HG02870 (cell line): ENCODE measurements at regions not wholly inside any gene's neighbourhood (a gene's known extent, or its start where the extent isn't known, plus 50 kb on each side); places are given as distances from the start of the nearest gene placed in this dataset.
"Not testable (repeated sequence)": the region's sequence is repeated elsewhere in the genome, so short reads cannot be mapped to it uniquely, and the experiment has no call there.

Experiments used
- ATAC-seq: cut with Tn5 transposase; IDR thresholded peaks from one replicate; pipeline ENCODE4 v1.9.1; 2021; ENCODE audit warnings: mild to moderate bottlenecking, moderate library complexity; ENCODE audit not compliant: unreplicated experiment

DNA sequence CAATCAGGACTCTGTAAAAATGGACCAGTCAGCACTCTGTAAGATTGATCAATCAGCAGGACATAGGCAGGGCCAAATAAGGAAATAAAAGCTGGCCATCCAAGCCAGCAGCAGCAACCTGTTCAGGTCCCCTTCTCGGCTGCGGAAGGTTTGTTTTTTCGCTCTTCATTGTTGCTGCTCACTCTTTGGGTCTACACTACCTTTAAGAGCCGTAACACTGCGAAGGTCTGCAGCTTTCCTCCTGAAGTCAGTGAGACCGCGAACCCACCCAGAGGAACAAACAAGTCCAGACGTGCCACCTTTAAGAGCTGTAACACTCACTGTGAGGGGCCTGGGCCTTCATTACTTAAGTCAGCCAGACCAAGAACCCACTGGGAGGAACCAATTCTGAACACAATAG, 223.2 kb upstream of the EXOC2 start:
- no peak for ATAC-seq

DNA sequence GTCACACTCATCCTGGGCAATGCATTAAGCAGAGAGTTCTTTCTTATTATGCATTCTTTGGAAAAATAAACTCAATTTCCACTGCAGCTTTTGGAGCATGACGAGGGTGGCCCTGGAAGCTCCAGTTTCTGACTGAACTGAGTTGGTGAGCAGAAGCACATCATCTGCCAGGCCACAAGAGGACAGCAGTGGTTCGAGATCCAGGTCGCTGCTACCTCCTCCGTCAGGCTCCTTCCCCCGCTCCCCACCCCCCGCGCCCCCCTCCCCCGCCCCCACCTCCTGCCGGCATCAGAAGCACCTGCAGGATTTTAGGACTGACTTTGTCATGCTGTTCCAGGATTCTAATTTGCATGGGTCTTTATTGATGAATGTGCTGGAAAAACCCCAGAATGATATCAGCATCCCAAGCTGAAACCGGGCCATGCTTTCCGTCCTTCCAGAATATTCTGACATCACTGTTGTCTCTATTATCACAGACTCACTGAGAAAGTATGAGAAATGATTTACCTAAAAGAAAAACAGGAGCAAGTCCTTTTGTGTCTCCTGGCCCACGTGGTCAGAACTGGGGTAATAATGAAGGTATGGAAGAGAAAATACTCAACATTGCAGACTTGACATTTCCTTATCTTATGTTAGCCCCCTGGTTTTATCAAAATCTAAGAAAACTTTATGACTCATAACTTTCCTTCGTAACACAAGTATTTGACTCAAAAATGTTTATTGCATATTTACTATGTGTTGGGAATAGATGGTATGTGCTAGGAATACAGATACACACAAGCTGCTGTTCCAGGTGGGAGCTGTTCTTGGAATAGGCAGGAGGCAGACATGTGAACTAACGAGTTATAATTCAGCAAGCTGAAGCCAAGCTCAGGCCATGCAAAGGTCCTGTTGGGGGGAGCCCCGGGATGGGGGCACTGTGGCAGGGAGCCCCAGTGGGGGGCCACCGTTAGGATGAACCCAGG, 220.2 kb upstream of the EXOC2 start:
- no peak for ATAC-seq

DNA sequence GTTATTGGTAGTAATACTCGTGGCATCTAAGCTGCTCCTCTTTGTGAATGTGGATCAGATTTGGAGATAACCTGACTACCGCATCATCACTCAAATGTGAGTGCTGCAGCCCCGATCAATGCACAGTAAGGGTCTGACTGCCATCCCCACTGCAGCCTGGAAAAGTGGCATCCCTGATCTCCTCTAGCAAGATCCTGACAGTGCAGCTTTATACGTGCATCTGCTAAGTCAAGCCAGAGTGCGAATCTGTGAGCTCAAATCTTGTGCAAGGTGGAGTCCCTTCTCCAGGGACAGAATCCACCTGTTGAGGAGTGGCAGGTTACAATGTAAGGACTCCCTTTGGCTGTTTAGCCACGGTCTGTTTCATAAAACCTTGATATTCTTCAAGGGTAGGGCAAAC, 215.0 kb upstream of the EXOC2 start:
- ATAC-seq, result no peak

DNA sequence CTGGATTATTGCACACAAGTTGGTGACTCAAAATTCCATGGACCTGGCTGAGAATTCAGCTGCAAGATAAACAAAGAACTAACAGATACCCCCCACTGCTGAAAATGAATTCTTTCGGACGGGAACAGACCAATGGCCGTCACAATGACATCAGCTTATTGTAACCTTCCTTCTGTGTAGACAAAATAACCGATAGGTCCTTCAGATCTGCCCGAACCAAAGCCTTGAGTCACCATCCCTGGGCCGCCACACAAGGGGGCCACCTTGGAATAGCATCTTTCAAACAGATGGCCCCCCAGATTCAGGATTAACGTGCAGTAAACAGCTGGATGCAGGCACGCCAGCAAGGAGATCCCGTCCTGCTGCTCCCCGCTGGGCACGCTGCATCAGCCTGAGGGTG, 214.0 kb upstream of the EXOC2 start:
- no peak for ATAC-seq

DNA sequence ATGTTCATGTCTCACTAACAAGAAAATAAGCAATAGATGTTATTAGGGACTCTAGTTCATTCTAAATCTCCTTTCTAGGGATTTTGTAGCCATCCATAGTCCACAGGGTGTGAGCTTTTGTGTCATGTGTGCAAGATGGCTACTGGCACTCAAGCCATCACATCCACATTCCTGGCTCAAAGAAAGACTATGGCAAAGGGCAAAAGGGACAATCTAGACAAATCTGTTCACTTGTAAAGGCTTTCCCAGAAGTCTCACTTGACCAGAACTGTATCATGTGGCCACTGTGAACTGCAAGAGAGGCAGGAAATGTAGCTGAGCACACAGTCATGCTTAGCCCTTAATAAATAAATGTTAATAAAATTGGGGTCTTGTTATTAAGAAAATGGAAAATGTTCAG, 212.6 kb upstream of the EXOC2 start:
- no peak for ATAC-seq

DNA sequence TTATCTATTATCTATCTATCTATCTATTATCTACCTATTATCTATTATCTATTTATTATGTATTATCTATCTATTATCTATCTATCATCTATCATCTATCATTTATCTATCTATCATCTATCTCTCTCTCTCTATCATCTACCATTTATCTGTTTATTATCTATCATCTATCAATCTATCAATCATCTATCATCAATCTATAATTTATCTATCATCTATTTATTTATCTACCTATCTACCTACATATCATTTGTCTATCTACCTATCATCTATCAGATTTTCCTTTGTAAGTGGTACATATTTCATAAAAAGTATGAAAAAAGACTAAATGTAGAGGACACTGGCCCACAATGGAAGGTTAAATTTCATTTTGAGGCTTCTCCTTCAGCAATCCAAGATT, 212.1 kb upstream of the EXOC2 start:
- ATAC-seq, result no peak

DNA sequence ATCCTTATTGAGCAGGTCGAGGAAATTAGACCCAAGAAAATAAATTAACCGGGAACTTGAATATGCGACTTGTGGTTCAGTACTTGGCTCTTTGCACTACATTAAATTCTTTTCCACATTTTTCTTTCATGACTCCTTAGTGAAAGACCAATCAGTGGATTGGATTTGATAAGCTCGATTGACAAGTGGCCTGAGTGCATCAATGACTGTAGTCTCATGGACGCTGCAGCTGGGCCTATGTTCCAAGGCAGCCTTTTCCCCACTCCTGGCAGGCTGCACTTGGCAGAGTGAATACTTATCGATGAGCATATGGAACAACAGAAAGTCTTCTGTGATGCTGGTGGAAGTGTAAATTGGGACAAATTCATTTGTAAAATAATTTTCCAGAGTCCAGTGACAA, 210.8 kb upstream of the EXOC2 start:
- ATAC-seq, result no peak

DNA sequence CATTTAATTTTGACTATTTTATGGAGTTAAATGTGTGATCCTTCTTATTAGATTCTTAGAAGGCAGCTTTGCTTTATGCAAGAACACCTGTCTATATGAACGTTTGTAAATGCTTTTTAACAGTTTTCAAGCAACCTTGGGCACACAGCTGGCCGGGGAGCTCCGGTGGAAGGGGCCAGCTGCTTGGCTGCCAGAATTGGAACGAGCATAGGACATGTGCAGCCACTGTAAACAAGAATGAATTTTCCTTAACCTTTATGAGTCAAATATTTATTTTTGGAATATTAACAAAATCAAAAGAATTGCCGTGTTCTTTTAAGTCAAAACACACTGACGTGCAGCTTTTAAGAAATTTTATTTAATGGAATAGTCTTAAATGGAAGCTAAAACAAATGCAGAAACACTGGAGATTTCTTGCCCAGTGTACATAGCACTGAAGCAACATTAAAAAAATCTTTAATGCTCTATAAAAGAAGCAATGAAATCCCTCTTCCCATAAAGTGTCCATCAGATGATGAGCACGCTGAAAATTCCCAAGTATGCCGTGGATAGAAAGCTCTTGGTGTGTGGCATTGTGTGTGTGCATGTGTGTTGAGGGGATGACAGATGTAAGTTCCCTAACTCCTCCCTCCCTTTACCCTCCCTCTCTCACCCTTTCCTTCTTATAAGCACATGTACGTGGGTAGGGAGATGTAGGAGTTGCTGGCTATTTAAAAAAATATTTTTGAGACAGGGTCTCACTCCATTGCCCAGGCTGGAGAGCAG, 208.9 kb upstream of the EXOC2 start:
- ATAC-seq, result no peak

DNA sequence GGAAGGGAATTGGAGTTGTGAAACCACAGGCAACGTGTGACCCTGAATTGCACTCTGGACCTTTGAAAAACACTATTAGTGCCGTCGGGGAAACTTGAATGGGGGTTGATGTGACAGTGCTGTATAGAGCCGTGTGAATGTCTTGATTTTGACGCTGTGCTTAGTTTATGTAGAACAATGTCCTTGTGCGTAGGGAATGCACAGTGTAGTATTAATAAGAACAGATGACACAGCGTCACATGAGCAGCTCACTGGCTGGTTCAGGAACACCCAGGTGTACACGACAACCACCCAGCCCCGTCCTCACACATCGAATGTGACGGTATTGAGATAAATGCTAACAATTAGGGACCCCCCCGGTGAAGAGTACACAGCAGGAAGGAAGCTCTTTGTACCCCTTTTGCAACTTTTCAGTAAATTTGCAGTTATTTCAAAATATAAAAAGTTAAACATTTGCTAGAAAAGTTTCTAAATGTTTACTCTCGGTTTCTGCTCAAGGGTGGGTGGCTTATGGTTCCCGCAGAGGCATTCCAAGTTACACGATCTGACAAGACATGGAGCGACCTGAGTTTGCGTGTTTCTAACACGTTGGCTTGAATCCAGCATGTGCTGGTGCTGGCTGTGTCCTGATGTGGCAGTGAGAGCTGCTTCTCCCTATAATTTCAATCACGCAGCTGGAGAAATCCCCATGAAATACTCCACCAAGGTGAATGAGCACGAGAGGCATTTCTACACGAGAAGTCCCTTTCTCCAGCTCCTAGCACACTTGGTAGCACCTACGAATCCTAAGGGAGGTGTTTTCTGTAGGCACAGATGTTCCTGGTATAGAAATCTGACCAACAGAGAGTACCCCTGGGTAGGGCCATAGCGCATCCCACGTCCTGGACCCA, 208.0 kb upstream of the EXOC2 start:
- no peak for ATAC-seq

DNA sequence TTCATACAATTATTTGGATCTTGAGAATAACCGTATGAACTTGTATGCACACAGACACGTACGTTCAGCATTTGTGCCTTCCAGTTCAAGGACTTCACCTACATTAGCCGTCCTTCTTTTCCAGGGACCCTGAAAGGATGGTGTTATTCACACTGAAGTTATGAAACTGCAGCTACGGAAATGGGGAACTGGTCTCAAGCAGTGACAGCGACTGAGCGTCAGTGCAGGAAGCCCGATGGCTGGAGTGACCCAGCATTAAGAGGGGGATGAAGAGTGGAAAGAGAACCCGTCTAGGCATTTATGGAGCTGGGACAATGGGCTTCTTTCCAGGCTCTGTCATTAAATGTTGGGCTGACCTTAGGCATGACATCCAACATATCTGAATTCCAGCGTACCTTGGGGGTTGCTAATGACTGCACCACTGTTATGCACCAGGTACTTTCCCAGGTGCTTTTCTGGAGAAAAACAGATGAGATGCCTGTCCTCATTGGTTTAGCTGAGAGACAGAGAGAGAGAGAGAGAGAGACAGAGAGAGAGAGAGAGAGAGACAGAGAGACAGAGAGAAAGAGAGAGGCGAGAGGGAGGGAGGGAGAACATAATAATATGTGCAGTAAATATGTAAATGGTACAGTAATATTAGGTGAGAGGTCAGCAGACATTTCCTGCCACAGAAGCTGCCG, 204.7 kb upstream of the EXOC2 start:
- no peak for ATAC-seq

DNA sequence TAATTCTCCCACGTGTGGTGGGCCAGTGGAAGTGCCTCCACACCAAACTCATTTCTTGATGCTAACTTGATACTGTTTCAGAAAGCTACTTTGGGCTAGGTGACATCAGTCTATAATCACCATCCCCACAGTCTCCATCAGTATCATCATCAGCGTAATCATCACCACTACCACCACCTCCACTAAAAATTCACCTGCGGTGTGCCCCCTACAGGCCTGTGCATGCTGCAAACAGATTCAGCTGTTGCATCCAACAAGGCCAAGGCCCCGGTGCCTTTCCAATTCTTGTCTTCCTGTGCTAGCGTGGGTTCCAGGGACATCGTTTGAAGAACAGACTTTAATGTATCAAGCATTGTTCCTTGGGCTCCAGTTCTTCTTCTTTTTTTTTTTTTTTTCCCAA, 201.3 kb upstream of the EXOC2 start:
- ATAC-seq, result no peak

DNA sequence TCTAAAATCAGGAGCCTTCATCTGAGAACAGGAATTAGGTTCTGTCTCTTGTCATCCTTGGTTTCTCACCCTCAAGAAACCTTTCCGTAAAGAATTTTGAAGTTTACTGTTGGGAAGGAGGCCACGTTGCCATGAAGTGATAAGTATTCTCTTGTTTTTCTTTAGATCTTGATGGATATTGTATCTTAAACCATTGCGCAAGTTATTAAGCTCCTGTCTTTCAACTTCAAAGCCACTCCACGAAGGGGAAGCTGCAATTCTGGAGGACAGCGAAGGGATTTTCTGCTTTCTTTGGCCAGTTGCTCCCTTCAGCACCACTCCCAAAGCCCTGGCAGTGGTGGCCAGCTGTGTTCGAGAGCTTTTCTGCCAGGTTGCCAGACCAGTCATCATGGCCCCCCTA, 198.1 kb upstream of the EXOC2 start:
- ATAC-seq, result no peak

DNA sequence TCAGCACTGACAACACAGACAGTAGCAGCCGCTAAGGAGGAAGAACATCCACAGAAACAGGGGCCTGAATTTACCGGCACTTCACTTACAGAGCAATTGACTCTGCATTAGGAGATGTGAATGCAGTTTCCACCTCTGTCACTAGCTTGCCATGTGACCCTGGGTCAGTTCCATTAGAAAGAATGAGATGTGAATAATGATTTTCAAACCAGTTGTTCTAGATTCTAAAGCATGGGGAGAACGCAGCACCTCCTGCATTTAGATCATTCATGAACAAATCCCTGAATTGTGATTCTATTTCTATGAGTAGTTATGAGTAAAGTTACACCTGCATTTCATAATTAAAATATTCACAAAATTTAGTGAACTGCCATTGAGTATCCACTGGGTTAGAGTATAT, 197.3 kb upstream of the EXOC2 start:
- ATAC-seq, result no peak

DNA sequence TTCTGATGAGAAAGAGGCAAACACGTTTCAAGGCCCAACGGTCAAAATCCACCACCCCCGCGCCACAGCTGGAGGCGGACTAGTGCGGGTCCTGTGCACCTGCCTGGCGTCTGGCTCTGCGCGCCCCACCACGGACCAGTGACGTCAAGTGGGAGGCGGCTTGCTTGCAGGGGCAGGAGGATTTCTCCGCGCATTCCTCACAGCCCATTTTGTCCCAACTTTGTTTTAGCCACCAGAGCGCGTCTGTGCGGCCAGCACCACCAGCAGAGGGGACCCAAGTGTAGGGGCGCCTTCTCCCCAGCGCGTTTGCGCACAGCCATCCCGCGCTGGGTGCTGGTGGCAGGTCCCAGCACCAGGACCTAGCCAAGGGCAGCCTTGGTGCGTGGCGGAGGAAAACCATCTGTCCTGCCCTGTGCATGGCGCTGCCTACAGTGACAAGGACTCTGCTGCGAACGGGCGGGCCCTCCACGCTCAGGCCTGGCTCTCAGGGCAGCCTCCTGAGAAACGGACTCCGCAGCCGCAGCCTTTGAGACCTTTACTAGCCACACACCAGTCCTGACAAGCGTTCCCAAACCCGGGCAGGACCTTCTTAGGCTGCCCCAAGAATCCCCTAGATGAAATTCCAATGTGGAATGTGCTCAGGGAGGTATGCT, 194.8 kb upstream of the EXOC2 start:
- no peak for ATAC-seq

DNA sequence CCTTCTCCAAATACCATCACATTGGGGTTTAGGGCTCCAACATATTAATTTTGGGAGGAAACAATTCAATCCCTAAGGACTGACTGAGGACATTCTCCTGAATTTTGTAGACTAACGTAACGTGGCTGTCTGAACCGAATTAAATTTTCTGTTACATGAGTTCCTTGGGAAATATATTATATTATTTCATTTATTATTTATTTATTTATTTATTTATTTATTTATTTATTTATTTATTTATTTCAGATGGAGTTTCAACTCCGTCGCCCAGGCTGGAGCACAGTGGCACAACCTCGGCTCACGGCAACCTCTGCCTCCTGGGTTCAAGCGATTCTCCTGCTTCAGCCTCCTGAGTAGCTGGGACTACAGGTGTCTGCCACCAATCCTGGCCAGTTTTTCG, 193.2 kb upstream of the EXOC2 start:
- ATAC-seq, result not testable (repeated sequence)

DNA sequence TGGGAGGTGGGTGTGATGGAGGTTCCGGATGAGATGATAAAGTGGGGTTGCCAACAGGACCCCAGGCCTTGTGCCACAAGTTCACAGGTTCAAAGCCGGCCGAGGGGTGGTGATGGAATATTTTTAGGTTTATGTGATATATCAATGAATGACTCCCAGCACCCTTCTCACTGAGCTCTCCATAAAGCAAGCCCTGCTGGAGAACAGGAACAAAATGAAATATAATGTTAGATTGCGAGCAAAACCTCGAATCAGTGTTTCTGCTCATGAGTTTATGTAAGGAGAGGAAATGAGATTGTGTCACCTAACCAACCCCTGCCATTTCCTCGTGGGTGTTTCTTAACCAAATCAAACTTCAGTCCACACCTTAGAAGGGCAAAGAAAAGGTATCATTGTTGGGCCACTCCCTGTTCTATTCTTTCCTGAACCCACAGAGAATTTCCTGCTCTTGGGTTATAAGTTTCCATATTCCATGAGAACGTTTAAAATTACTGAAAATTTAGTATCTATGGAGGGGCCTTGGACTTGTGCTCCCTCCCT, 192.2 kb upstream of the EXOC2 start:
- no peak for ATAC-seq

DNA sequence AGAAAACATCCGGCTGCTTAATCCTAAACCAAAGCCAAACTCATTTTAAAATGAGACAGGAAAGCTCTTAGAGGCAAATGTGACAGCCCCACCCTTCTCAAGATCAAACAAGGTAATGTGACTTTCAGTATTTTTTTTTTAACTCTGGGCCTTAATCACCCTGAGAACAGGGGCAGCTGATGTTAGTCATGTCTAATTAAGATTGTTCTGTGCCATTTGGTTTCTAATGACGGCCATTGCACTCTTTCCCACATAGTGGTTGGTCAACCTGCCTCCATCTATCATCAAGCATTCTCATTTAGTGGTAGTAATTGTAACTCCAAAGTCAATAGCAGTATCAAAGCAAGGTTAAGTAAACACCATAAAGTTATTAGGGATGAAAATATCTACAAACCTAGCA, 191.6 kb upstream of the EXOC2 start:
- no peak for ATAC-seq

DNA sequence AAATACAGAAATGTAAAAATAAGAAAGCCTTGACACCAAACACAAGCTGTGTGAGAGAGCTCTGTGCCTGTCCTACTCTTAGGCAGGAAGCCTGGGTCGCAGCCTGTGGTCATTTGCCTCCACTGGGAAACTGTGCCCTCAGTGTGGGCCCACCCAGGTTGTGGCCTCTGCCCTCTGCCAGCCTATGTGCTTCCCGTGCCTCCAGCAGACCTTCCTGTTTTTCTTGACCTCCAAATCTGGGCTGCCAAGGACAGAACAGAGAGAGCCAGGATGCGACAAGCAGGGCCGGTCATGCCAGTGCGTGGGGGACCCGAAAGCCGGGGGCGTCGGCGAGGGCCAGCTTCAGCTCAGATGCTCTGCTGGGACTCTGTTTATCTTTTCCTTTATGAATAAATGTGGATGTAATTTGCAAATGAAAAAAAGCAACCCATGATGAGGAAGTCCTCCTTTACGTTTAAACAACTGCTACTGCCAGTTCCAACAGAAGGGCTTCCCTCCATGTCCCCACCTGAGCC, 189.2 kb upstream of the EXOC2 start:
- no peak for ATAC-seq

DNA sequence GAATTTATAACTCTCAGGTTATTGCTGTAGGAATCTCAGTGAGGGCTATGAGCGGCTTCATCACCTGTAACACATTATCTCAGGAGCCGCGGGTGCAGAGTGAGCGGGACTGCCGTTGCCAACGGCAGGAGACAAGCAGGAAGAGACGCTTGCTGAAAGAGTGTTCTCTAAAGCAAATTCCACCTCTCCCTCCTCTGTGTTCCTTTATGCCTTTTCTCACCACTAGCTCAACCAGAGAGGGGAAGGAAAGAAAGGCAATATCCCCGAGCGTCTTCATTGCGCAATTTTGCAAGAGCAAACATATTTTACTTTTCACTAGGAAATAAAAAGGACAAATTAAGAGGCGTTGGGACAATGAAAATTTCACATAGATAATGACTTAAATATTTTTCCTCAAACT, 185.2 kb upstream of the EXOC2 start:
- ATAC-seq, result no peak

DNA sequence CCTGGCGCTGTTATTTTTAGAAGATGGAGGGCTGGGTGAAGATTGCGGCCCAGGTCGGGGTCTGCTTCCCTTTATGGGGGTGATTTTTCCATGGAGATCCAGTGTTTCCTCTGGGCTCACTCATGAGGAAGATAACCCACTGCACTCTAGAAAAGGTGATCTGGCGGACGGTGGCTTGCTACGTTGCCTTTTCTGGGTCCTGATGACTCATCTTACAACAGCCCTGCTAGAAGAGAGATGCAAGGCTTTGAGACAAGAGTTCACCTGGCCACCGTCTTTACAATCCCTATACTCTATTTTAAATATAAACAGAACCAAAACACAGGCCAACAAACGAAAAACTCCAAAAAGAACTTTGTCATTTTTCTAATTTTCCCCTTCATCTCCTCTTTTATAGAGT, 182.1 kb upstream of the EXOC2 start:
- ATAC-seq, result no peak
